Keratinocyte (primary cell): ENCODE measurements at regions not wholly inside any gene's neighbourhood (a gene's known extent, or its start where the extent isn't known, plus 50 kb on each side); places are given as distances from the start of the nearest gene placed in this dataset.

ENCODE experiments used
- EZH2 ChIP-seq: IDR thresholded peaks from one replicate; pipeline ENCODE4 v1.6.1; 2012; ENCODE audit warnings: inconsistent platforms, mild to moderate bottlenecking, low read length, moderate library complexity
- TF ChIP-seq, protein P1 (sequence below), 3 experiments: IDR thresholded peaks in 1 of 3; conservative IDR thresholded peaks in 1 of 3; optimal IDR thresholded peaks in 1 of 3; 2 replicates in 2 of 3; 3 replicates in 1 of 3; pipeline versions ENCODE3 to v1.5.1; 2011; ENCODE audit warnings: low read length in 3 of 3, mild to moderate bottlenecking in 3 of 3, moderate library complexity in 2 of 3, control low read depth in 1 of 3, inconsistent platforms in 1 of 3; ENCODE audit not compliant: insufficient read depth in 2 of 3; ENCODE audit errors: extremely low read depth in 1 of 3

DNA sequence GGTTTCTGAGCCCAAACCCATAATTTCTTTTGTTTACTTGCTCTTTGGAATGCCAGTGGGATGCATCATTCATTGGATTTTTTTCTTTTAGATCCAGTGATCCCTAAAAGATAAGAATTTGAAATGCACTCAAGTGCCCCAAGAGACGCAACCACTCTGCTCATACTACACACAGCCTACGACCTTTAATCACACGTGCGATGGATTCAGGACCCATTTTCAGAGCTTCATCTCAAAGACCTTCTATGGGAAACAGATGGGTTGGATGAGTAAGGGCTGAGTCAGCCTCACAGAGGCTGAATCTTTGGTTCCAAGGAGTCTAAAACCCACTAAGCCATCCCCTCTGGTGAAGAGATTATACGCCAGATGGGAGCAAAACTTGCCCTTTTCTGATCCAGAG is 265.5 kb upstream of the EXOC2 start:
- TF ChIP-seq, protein P1, sequence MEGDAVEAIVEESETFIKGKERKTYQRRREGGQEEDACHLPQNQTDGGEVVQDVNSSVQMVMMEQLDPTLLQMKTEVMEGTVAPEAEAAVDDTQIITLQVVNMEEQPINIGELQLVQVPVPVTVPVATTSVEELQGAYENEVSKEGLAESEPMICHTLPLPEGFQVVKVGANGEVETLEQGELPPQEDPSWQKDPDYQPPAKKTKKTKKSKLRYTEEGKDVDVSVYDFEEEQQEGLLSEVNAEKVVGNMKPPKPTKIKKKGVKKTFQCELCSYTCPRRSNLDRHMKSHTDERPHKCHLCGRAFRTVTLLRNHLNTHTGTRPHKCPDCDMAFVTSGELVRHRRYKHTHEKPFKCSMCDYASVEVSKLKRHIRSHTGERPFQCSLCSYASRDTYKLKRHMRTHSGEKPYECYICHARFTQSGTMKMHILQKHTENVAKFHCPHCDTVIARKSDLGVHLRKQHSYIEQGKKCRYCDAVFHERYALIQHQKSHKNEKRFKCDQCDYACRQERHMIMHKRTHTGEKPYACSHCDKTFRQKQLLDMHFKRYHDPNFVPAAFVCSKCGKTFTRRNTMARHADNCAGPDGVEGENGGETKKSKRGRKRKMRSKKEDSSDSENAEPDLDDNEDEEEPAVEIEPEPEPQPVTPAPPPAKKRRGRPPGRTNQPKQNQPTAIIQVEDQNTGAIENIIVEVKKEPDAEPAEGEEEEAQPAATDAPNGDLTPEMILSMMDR (optimal IDR thresholded peaks at IDR 0.05 in 1 of 3, IDR thresholded peaks at IDR 0.05 in 1 of 3, conservative IDR thresholded peaks at IDR 0.05 in 1 of 3; ENCODE audit: extremely low read depth in 1 of 3, insufficient read depth in 2 of 3, low read length in 3 of 3): no peak
- no peak for TF ChIP-seq EZH2
